Left cardiac atrium (tissue), 4 donors: ENCODE measurements at regions not wholly inside any gene's neighbourhood (a gene's known extent, or its start where the extent isn't known, plus 50 kb on each side); places are given as distances from the start of the nearest gene placed in this dataset.
"Not testable (repeated sequence)": the region's sequence is repeated elsewhere in the genome, so short reads cannot be mapped to it uniquely, and the experiment has no call there.

Source experiments
- ATAC-seq, 2 donors: fragments of 200-7000 bp; cut with Tn5 transposase; one replicate each; pipeline ENCODE4 v1.9.1; 2020; ENCODE audit warnings: mild to moderate bottlenecking in 2 of 2, moderate library complexity in 2 of 2
- DNase-seq: peaks from one replicate; pipeline ENCODE4 v3.0.0-alpha.2; 2020
- intact Hi-C, 2 donors: fragments of 100-400 bp; cut with DNase I; formaldehyde crosslinking; loops; one replicate each; pipeline versions ENCODE4 v1.14.1 to v1.15.1; 2022 to 2023
- donor health status: DM: no; HTN: yes; CAD: no.
- donor health status: DM: no; HTN: yes; CAD: no; lungs with severe emphysema.
- donor health status: DM: yes; HTN: yes; CAD: no.
- donor health status: Dilated cardiomyopathy.

GRCh38 chr7:86407291-86407690 is 236.4 kb upstream of the GRM3 start:
- intact Hi-C loops = no loop called here
- DNase-seq (no peak), ATAC-seq (no peak)

GRCh38 chr7:86391813-86392212 is 251.9 kb upstream of the GRM3 start:
- intact Hi-C loops = no loop called here
- no peak for DNase-seq
- no peak for ATAC-seq

DNA sequence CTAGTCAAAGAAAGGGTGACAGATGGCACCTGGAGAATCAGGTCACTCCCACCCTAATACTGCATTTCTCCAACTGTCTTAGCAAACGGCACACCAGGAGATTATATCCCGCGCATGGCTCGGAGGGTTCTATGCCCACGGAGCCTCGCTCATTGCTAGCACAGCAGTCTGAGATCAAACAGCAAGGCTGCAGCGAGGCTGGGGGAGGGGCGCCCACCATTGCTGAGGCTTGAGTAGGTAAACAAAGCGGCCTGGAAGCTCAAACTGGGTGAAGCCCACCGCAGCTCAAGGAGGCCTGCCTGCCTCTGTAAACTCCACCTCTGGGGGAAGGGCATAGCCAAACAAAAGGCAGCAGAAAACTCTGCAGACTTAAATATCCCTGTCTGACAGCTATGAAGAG is 268.1 kb upstream of the GRM3 start:
- intact Hi-C loops, DNase-seq: not testable (repeated sequence)

GRCh38 chr7:86372262-86372661 is 271.4 kb upstream of the GRM3 start:
- no peak for ATAC-seq
- intact Hi-C loops = no loop called here
- no peak for DNase-seq

More for the DNA sequence above, 268.1 kb upstream of the GRM3 start:
- ATAC-seq = not testable (repeated sequence)

DNA sequence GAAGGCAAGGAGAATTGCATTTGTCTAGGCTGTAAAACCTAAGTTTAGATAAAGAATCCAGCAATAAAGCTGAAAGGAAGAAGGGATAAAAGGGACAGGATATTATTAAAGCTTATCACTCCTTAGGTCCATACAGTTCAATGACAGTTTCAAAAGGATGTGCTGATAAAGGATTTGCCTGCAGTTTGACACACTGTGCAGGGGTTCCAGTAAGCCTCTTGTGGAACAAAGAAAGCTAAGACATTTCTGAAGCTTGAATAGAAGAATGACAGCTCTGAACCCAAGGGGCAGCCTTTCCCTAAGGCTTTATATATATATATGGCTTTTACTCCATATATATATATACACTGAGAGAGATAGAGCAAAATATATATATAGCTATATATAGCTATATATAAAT is 276.8 kb upstream of the GRM3 start:
- intact Hi-C loops = no loop called here
- DNase-seq = no peak
- no peak for ATAC-seq

- DNase-seq, ATAC-seq, intact Hi-C loops: not testable (repeated sequence)
Measured at GRCh38 chr7:86340407-86340806, 303.3 kb upstream of the GRM3 start.

GRCh38 chr7:86339051-86339450 is 304.7 kb upstream of the GRM3 start:
- intact Hi-C loops = no loop called here
- ATAC-seq (no peak), DNase-seq (no peak)

- intact Hi-C loops = no loop called here
- no peak for DNase-seq
- ATAC-seq = no peak
Measured at GRCh38 chr7:86328801-86329433, 314.8 kb upstream of the GRM3 start.

- DNase-seq = no peak
- intact Hi-C loops = no loop called here
- no peak for ATAC-seq
Measured at GRCh38 chr7:86326847-86327246, 316.9 kb upstream of the GRM3 start.

DNA sequence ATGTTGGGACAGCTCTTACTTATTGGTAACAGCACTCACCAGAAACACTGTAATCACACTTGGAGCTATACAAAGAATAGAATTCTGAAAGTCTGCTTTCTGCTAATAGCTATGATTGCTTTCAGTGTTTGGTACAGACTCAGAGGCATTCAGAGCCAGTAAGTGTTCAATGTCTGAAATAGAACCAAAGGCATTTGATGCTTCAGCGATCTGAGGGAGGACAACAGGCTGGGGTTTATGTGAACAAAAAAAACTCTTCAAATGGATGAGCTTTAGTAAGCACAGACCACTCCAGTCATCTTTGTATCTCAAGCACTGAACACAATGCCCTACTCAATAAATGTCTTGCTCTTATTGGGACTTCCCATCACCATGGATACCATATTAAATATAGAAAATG is 322.8 kb upstream of the GRM3 start:
- intact Hi-C loops = no loop called here
- DNase-seq = no peak
- no peak for ATAC-seq

DNA sequence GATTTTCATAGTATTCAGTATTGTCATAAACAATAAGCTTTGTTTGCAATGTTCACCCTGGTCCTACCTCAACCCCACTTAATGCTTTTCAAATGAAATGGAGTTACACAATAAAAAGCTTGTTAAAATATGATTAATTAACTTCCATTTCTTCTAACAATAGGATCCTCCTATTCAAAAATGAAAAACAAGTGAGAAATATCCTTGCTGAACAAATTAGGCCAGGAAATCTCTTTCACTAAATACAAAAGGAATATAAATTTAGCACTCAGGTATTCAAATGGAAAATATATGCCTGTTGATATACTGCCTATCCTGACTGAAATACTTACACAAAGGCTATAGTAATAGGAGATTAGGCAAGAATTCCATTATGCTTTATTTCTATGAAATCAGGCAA is 323.4 kb upstream of the GRM3 start:
- intact Hi-C loops = no loop called here
- no peak for ATAC-seq

DNA sequence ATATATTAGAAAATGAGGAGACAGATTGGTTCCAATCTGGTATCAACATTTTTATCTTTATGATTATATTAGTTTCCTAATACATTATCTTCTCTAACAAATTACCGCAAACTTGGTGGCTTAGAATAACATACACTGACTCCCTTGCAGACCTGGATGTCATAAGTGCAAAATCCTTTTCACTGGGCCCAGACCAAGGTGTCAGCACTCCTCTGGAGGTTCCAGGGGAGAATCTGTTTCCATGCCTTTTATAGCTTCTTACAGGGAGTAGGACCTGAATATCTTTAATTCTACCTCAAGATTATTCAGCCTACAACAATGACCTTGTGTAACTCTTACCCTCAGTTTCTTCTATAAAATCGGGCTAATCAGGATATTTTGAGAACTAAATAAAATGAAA is 329.9 kb upstream of the GRM3 start:
- DNase-seq (no peak), ATAC-seq (no peak)
- intact Hi-C loops = no loop called here

More for the DNA sequence above, 323.4 kb upstream of the GRM3 start:
- no peak for DNase-seq

DNA sequence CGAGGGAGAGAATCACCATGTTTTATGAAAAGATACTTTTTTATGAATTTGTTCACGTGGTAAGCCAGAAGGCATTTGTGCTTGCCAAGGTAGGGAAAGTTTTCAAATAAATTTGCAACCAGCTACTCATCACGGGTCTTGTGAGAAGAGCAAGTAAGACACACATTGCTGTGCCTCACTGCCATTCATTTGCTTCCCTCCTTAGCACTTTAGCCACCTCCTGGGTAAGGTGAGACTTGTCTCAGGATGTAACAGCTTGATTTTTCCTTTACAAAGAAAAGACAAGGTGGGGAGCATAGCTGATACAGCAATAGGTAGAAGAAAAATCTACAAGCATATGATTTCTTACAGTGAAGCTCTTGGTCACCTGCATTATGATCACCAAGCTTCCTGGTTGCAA is 342.4 kb upstream of the GRM3 start:
- ATAC-seq = no peak
- intact Hi-C loops = no loop called here
- no peak for DNase-seq

DNA sequence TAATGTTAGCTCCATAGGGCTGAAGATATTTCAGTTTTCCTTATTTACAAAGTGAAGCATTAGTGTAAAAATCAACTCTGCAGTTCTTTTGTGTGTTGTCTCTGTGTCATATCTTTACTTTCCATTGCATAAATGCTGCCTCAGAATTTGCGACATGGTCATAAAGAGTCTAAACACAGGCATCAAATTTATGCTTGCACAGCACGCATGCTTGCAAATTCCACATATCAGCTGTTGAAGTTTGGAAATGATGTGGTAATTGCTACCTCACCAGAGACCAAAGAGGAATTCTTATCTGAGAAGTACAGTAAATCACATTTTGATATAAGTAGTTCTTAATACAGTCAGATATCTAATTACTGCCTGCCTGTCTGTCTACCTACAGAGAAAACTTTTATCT is 348.2 kb upstream of the GRM3 start:
- intact Hi-C loops = no loop called here
- no peak for DNase-seq

GRCh38 chr7:86282014-86282682 is 361.6 kb upstream of the GRM3 start:
- intact Hi-C loops = no loop called here
- ATAC-seq = no peak
- DNase-seq = no peak

More for the DNA sequence above, 348.2 kb upstream of the GRM3 start:
- no peak for ATAC-seq

- DNase-seq = no peak
- ATAC-seq = no peak
- intact Hi-C loops = no loop called here
Measured at GRCh38 chr7:86280150-86280549, 363.6 kb upstream of the GRM3 start.

DNA sequence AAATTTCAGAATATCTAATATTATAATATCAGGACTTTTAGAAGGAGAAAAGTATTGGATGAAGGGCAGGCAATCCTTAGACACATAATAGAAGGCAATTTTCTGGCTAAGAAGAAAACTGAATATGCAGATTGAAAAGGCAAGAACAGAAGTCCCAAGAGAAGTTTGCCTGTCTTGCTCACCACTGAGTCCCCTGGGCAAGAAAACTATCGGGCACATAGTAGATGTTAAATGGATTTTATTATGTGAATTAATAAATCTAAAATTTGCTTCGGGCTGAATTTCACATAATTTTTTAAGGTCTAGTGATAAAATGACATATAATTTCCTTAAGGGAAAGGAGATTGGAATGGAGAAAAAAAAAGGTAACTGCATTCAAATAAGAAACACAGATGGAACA is 380.9 kb upstream of the GRM3 start:
- ATAC-seq (no peak), DNase-seq (no peak)
- intact Hi-C loops = no loop called here

- ATAC-seq = no peak
- DNase-seq = no peak
- intact Hi-C loops = no loop called here
Measured at GRCh38 chr7:86257894-86258293, 385.8 kb upstream of the GRM3 start.

DNA sequence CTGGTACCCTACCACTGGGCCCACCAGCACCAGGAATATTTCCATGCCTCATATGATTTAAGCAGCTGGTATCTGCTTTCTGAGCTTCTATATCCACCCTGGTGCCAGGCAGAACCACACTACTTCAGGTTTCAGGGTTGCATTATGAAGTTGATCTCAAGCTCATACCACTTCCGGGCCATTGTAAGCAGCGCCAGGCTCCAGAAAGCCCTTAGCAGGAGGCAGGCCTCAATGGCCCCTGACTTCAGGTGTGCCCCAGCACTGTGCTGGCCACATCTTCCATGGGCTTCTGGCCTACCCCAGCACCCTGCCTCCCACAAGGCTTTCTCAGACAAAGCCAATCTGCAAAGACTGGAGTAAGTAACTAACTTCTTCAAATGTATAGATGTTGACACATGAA is 391.3 kb upstream of the GRM3 start:
- intact Hi-C loops = no loop called here
- no peak for DNase-seq
- ATAC-seq = no peak

- DNase-seq = no peak
- no peak for ATAC-seq
- intact Hi-C loops = no loop called here
Measured at GRCh38 chr7:86248977-86249376, 394.7 kb upstream of the GRM3 start.

DNA sequence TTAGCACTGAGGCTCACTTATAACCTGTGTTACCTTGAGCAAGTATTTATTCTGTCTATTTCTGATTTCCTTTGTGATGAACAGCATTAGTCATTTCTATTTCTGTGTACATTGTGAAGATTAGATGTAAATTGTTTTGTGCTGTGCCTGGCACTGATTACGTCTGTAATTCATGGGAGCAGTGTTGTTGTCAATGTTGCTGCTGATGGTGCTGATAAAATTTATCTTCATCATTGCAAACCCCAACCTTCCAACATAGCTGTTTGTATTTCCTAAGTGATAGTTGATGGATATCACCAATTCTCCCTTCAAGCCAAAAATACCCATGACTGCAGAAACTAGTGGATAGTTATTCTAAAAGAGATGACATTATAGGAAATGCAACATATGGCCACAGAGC is 400.5 kb upstream of the GRM3 start:
- DNase-seq (no peak), ATAC-seq (no peak)
- intact Hi-C loops = no loop called here
